Astrocyte (in vitro differentiated cells and primary cell): ENCODE measurements at regions not wholly inside any gene's neighbourhood (a gene's known extent, or its start where the extent isn't known, plus 50 kb on each side); places are given as distances from the start of the nearest gene placed in this dataset.

Source experiments
- DNase-seq: peaks from one replicate; pipeline ENCODE4 v3.0.0-alpha.2; 2010; ENCODE audit warnings: low read depth
- FAIRE-seq: peaks from 2 replicates; lab custom pipeline; 2011; peaks lifted over from hg19 to GRCh38; lab: Jason Lieb, UNC
- H2AFZ ChIP-seq: 2 replicates; pipeline ENCODE4 v1.6.0; 2012; ENCODE audit warnings: low read depth, low read length, inconsistent platforms
- H3K27ac ChIP-seq: 2 replicates; pipeline ENCODE4 v1.5.1; 2011; ENCODE audit warnings: low read depth, low read length, inconsistent platforms
- H3K27me3 ChIP-seq: 2 replicates; pipeline ENCODE4 v1.6.0; 2011; ENCODE audit warnings: low read length, inconsistent platforms; ENCODE audit not compliant: insufficient read depth
- H3K36me3 ChIP-seq: 2 replicates; pipeline ENCODE4 v1.5.1; 2011; ENCODE audit warnings: low read length, inconsistent platforms; ENCODE audit not compliant: insufficient read depth
- H3K4me1 ChIP-seq: 2 replicates; pipeline ENCODE4 v1.5.1; 2011; ENCODE audit warnings: low read length, inconsistent platforms; ENCODE audit not compliant: insufficient read depth
- H3K4me2 ChIP-seq: 2 replicates; pipeline ENCODE4 v1.6.0; 2012; ENCODE audit warnings: low read length, inconsistent platforms
- H3K4me3 ChIP-seq: 2 replicates; pipeline ENCODE4 v1.5.1; 2011; ENCODE audit warnings: low read depth, mild to moderate bottlenecking, low read length, inconsistent platforms; ENCODE audit not compliant: insufficient read depth
- H3K79me2 ChIP-seq: 2 replicates; pipeline ENCODE4 v1.6.0; 2012; ENCODE audit warnings: mild to moderate bottlenecking, low read length, inconsistent platforms; ENCODE audit not compliant: insufficient read depth
- H3K9ac ChIP-seq: 2 replicates; pipeline ENCODE4 v1.6.0; 2012; ENCODE audit warnings: mild to moderate bottlenecking, low read length, inconsistent platforms
- H3K9me3 ChIP-seq: 2 replicates; pipeline ENCODE4 v1.5.1; 2012; ENCODE audit warnings: low read depth, mild to moderate bottlenecking, low read length, inconsistent platforms; ENCODE audit not compliant: insufficient read depth
- H4K20me1 ChIP-seq: 2 replicates; pipeline ENCODE4 v1.6.0; 2012; ENCODE audit warnings: low read length, inconsistent platforms; ENCODE audit not compliant: insufficient read depth
- H3K27ac Mint-ChIP-seq: one replicate; pipeline ENCODE4 v1.8.0; 2021; ENCODE audit warnings: mild to moderate bottlenecking, mixed read lengths; ENCODE audit not compliant: unreplicated experiment
- H3K27me3 Mint-ChIP-seq: one replicate; pipeline ENCODE4 v1.8.0; 2021; ENCODE audit warnings: low read depth, mixed read lengths; ENCODE audit not compliant: unreplicated experiment
- H3K36me3 Mint-ChIP-seq: one replicate; pipeline ENCODE4 v1.8.0; 2021; ENCODE audit warnings: low read depth, mixed read lengths; ENCODE audit not compliant: unreplicated experiment
- H3K4me1 Mint-ChIP-seq: one replicate; pipeline ENCODE4 v1.8.0; 2021; ENCODE audit warnings: low read depth, mixed read lengths; ENCODE audit not compliant: unreplicated experiment
- H3K4me3 Mint-ChIP-seq: one replicate; pipeline ENCODE4 v1.8.0; 2021; ENCODE audit warnings: mild to moderate bottlenecking, moderate library complexity, mixed read lengths; ENCODE audit not compliant: unreplicated experiment
- H3K9me3 Mint-ChIP-seq: one replicate; pipeline ENCODE4 v1.8.0; 2021; ENCODE audit warnings: mild to moderate bottlenecking, mixed read lengths; ENCODE audit not compliant: unreplicated experiment
- EZH2 ChIP-seq: IDR thresholded peaks from 2 replicates; pipeline ENCODE4 v1.6.1; 2012; ENCODE audit warnings: mild to moderate bottlenecking, low read length, inconsistent platforms; ENCODE audit not compliant: insufficient read depth
- TF ChIP-seq, protein P1 (sequence below): IDR thresholded peaks from 2 replicates; pipeline ENCODE4 v1.5.1; 2011; ENCODE audit warnings: low read depth, mild to moderate bottlenecking, inconsistent platforms, low read length, moderate library complexity; ENCODE audit not compliant: insufficient read depth

GRCh38 chr5:118095115-118095514 is 893.2 kb downstream of the DTWD2 start:
- peaks cover 11% of the 10 kb centered on the region for H3K4me1 Mint-ChIP-seq
- no peaks in the 10 kb centered on the region for H3K36me3 ChIP-seq
- no peak for FAIRE-seq
- no peak overlapping the region for H3K4me2 ChIP-seq
- H3K27me3 ChIP-seq = no peaks in the 10 kb centered on the region
- no peak overlapping the region for H3K4me3 ChIP-seq
- H3K9me3 ChIP-seq = no peaks in the 10 kb centered on the region
- no peaks in the 10 kb centered on the region for H3K4me1 ChIP-seq
- no peak overlapping the region for H3K27ac Mint-ChIP-seq
- no peaks in the 10 kb centered on the region for H3K9me3 Mint-ChIP-seq
- no peaks in the 10 kb centered on the region for H3K36me3 Mint-ChIP-seq
- no peak overlapping the region for H3K9ac ChIP-seq
- H3K79me2 ChIP-seq = no peaks in the 10 kb centered on the region
- no peaks in the 10 kb centered on the region for H3K27me3 Mint-ChIP-seq
- no peak overlapping the region for H2AFZ ChIP-seq
- peak; percentile 2 for DNase-seq
- H3K4me3 Mint-ChIP-seq = no peak overlapping the region
- H3K27ac ChIP-seq = no peak overlapping the region
- no peak for TF ChIP-seq EZH2
- TF ChIP-seq, protein P1, sequence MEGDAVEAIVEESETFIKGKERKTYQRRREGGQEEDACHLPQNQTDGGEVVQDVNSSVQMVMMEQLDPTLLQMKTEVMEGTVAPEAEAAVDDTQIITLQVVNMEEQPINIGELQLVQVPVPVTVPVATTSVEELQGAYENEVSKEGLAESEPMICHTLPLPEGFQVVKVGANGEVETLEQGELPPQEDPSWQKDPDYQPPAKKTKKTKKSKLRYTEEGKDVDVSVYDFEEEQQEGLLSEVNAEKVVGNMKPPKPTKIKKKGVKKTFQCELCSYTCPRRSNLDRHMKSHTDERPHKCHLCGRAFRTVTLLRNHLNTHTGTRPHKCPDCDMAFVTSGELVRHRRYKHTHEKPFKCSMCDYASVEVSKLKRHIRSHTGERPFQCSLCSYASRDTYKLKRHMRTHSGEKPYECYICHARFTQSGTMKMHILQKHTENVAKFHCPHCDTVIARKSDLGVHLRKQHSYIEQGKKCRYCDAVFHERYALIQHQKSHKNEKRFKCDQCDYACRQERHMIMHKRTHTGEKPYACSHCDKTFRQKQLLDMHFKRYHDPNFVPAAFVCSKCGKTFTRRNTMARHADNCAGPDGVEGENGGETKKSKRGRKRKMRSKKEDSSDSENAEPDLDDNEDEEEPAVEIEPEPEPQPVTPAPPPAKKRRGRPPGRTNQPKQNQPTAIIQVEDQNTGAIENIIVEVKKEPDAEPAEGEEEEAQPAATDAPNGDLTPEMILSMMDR = no peak
- no peaks in the 10 kb centered on the region for H4K20me1 ChIP-seq

DNA sequence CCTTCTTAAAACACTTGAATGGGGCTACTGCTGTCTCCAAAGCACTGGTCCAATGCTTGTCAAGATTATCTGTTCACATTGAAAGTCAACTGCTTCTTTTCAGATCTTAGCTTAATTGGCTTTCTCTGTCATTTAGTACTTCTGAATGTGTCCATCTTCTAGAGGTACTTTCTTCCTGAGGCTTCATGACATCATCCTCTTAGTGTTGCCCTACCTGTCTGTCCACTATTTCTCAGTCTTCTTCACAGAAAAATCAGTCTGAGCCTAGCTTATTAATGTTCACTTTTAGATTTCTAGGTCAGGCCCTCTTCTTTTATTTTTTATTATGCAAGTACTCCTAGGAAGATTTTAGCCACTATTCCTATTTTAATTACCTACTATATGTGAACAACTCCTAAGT is 899.9 kb downstream of the DTWD2 start:
- no peaks in the 10 kb centered on the region for H3K4me1 Mint-ChIP-seq
- no peaks in the 10 kb centered on the region for H4K20me1 ChIP-seq
- no peak overlapping the region for H2AFZ ChIP-seq
- no peak overlapping the region for H3K9ac ChIP-seq
- no peaks in the 10 kb centered on the region for H3K79me2 ChIP-seq
- FAIRE-seq (no peak), DNase-seq (no peak)
- no peaks in the 10 kb centered on the region for H3K9me3 ChIP-seq
- no peak overlapping the region for H3K4me2 ChIP-seq
- H3K27me3 ChIP-seq = no peaks in the 10 kb centered on the region
- H3K27ac Mint-ChIP-seq = no peak overlapping the region
- TF ChIP-seq, protein P1 = no peak
- TF ChIP-seq EZH2 = no peak
- H3K9me3 Mint-ChIP-seq = no peaks in the 10 kb centered on the region
- no peaks in the 10 kb centered on the region for H3K36me3 ChIP-seq
- H3K4me1 ChIP-seq = no peaks in the 10 kb centered on the region
- H3K36me3 Mint-ChIP-seq = no peaks in the 10 kb centered on the region
- no peak overlapping the region for H3K4me3 ChIP-seq
- no peak overlapping the region for H3K4me3 Mint-ChIP-seq
- H3K27me3 Mint-ChIP-seq = no peaks in the 10 kb centered on the region
- H3K27ac ChIP-seq = no peak overlapping the region

GRCh38 chr5:118076490-118076889 is 911.9 kb downstream of the DTWD2 start:
- H3K4me1 Mint-ChIP-seq = no peaks in the 10 kb centered on the region
- DNase-seq = no peak
- no peaks in the 10 kb centered on the region for H3K9me3 Mint-ChIP-seq
- no peaks in the 10 kb centered on the region for H4K20me1 ChIP-seq
- H3K27me3 Mint-ChIP-seq = no peaks in the 10 kb centered on the region
- H2AFZ ChIP-seq = no peak overlapping the region
- no peaks in the 10 kb centered on the region for H3K36me3 Mint-ChIP-seq
- TF ChIP-seq, protein P1 = no peak
- no peak for TF ChIP-seq EZH2
- peaks cover 2% of the 10 kb centered on the region for H3K9me3 ChIP-seq
- no peaks in the 10 kb centered on the region for H3K79me2 ChIP-seq
- no peaks in the 10 kb centered on the region for H3K27me3 ChIP-seq
- H3K4me2 ChIP-seq = no peak overlapping the region
- no peak overlapping the region for H3K9ac ChIP-seq
- H3K27ac Mint-ChIP-seq = no peak overlapping the region
- no peak for FAIRE-seq
- no peaks in the 10 kb centered on the region for H3K36me3 ChIP-seq
- no peak overlapping the region for H3K27ac ChIP-seq
- no peak overlapping the region for H3K4me3 ChIP-seq
- no peaks in the 10 kb centered on the region for H3K4me1 ChIP-seq
- no peak overlapping the region for H3K4me3 Mint-ChIP-seq
